Neural progenitor cell (in vitro differentiated cells): ENCODE measurements at regions not wholly inside any gene's neighbourhood (a gene's known extent, or its start where the extent isn't known, plus 50 kb on each side); places are given as distances from the start of the nearest gene placed in this dataset.

Experiments used
- DNase-seq: peaks from one replicate; pipeline ENCODE4 v3.0.0-alpha.2; 2016; ENCODE audit warnings: low spot score
- H2AFZ ChIP-seq: fragments of 200-600 bp; sonication (generic); replicated peaks from 2 replicates; pipeline ENCODE4 v1.6.1; 2016; ENCODE audit warnings: antibody characterized with exemption
- H3F3A ChIP-seq: fragments of 200-600 bp; sonication (generic); 2 replicates; pipeline ENCODE4 v1.6.1; 2016; ENCODE audit warnings: antibody characterized with exemption, low read depth
- H3K27ac ChIP-seq: fragments of 200-600 bp; sonication (generic); 2 replicates; pipeline ENCODE4 v1.5.1; 2016; ENCODE audit warnings: mild to moderate bottlenecking
- H3K27me3 ChIP-seq: fragments of 200-600 bp; sonication (generic); 2 replicates; pipeline ENCODE4 v1.6.1; 2016; ENCODE audit warnings: mild to moderate bottlenecking, moderate library complexity
- H3K36me3 ChIP-seq: fragments of 200-600 bp; sonication (generic); 2 replicates; pipeline ENCODE4 v1.5.1; 2016
- H3K4me1 ChIP-seq: fragments of 200-600 bp; sonication (generic); 2 replicates; pipeline ENCODE4 v1.6.1; 2016; ENCODE audit warnings: mixed run types
- H3K4me2 ChIP-seq: fragments of 200-600 bp; sonication (generic); 2 replicates; pipeline ENCODE4 v1.6.1; 2016
- H3K4me3 ChIP-seq: fragments of 200-600 bp; sonication (generic); 2 replicates; pipeline ENCODE4 v1.5.1; 2016
- H3K79me2 ChIP-seq: fragments of 200-600 bp; sonication (generic); 2 replicates; pipeline ENCODE4 v1.6.1; 2016; ENCODE audit warnings: low read depth
- H3K9ac ChIP-seq: fragments of 200-600 bp; sonication (generic); 2 replicates; pipeline ENCODE4 v1.6.1; 2016
- H3K9me3 ChIP-seq: fragments of 200-600 bp; sonication (generic); 2 replicates; pipeline ENCODE4 v1.5.1; 2016; ENCODE audit warnings: low read depth
- H4K20me1 ChIP-seq: fragments of 200-600 bp; sonication (generic); 2 replicates; pipeline ENCODE4 v1.6.1; 2016; ENCODE audit warnings: low read depth
- H3K27ac Mint-ChIP-seq: 3 replicates; pipeline ENCODE4 v1.8.0; 2021; ENCODE audit warnings: mixed read lengths
- H3K27me3 Mint-ChIP-seq: 2 replicates; pipeline ENCODE4 v1.8.0; 2022; ENCODE audit warnings: low read depth, mild to moderate bottlenecking, inconsistent platforms, moderate library complexity, mixed read lengths; ENCODE audit not compliant: insufficient read depth
- H3K36me3 Mint-ChIP-seq: 3 replicates; pipeline ENCODE4 v1.8.0; 2021; ENCODE audit warnings: mixed read lengths
- H3K4me1 Mint-ChIP-seq: 3 replicates; pipeline ENCODE4 v1.8.0; 2021; ENCODE audit warnings: mixed read lengths
- H3K4me3 Mint-ChIP-seq: 3 replicates; pipeline ENCODE4 v1.8.0; 2021; ENCODE audit warnings: mild to moderate bottlenecking, moderate library complexity, mixed read lengths
- H3K9me3 Mint-ChIP-seq: 3 replicates; pipeline ENCODE4 v1.8.0; 2020; ENCODE audit warnings: mixed read lengths
- CTCF ChIP-seq: fragments of 200-600 bp; sonication (generic); IDR thresholded peaks from 2 replicates; pipeline ENCODE4 v1.5.1; 2017; ENCODE audit warnings: antibody characterized with exemption, mild to moderate bottlenecking
- EZH2 ChIP-seq: fragments of 200-600 bp; sonication (generic); IDR thresholded peaks from 2 replicates; pipeline ENCODE4 v1.6.1; 2017; ENCODE audit warnings: antibody characterized with exemption, mild to moderate bottlenecking, moderate library complexity
- EZH2phosphoT487 ChIP-seq: fragments of 200-600 bp; sonication (generic); IDR thresholded peaks from 2 replicates; pipeline ENCODE4 v1.6.1; 2017; ENCODE audit warnings: antibody characterized with exemption

- Histone ChIP-seq H3K4me1 (no peaks in the 10 kb centered on the region), H2AFZ (no peak overlapping the region), H4K20me1 (no peaks in the 10 kb centered on the region), H3K27ac (no peak overlapping the region), H3K9me3 (no peaks in the 10 kb centered on the region), H3K4me3 (no peak overlapping the region), H3F3A (no peaks in the 10 kb centered on the region), H3K4me2 (no peak overlapping the region), H3K9ac (no peak overlapping the region), H3K27me3 (peaks cover 6% of the 10 kb centered on the region), H3K36me3 (no peaks in the 10 kb centered on the region), H3K79me2 (no peaks in the 10 kb centered on the region)
- H3K4me1 Mint-ChIP-seq = peaks cover 16% of the 10 kb centered on the region
- TF ChIP-seq EZH2phosphoT487 (no peak), CTCF (no peak), EZH2 (no peak)
- H3K27me3 Mint-ChIP-seq = peaks cover 4% of the 10 kb centered on the region
- no peaks in the 10 kb centered on the region for H3K36me3 Mint-ChIP-seq
- no peaks in the 10 kb centered on the region for H3K9me3 Mint-ChIP-seq
- H3K4me3 Mint-ChIP-seq = no peak overlapping the region
- H3K27ac Mint-ChIP-seq = no peak overlapping the region
- DNase-seq = no peak
Measured at GRCh38 chr17:59491353-59492090, 73.9 kb upstream of the DHX40 start.

GRCh38 chr17:59492091-59492451 lies 73.3 kb upstream of the DHX40 start:
- H4K20me1 ChIP-seq = no peaks in the 10 kb centered on the region
- H3K4me3 ChIP-seq = no peak overlapping the region
- H3K4me1 ChIP-seq = no peaks in the 10 kb centered on the region
- no peak overlapping the region for H3K9ac ChIP-seq
- no peak overlapping the region for H2AFZ ChIP-seq
- peaks cover 6% of the 10 kb centered on the region for H3K27me3 ChIP-seq
- Mint-ChIP-seq H3K9me3 (no peaks in the 10 kb centered on the region), H3K4me1 (peaks cover 16% of the 10 kb centered on the region), H3K36me3 (no peaks in the 10 kb centered on the region), H3K27me3 (peaks cover 4% of the 10 kb centered on the region), H3K4me3 (no peak overlapping the region), H3K27ac (no peak overlapping the region)
- DNase-seq = no peak
- H3K9me3 ChIP-seq = no peaks in the 10 kb centered on the region
- H3K27ac ChIP-seq = no peak overlapping the region
- H3K79me2 ChIP-seq = no peaks in the 10 kb centered on the region
- no peaks in the 10 kb centered on the region for H3K36me3 ChIP-seq
- TF ChIP-seq EZH2 = no peak
- no peak for TF ChIP-seq CTCF
- TF ChIP-seq EZH2phosphoT487 = no peak
- H3F3A ChIP-seq = no peaks in the 10 kb centered on the region
- H3K4me2 ChIP-seq = no peak overlapping the region

- Histone ChIP-seq H3K9ac (no peak overlapping the region), H3K79me2 (no peaks in the 10 kb centered on the region), H3K9me3 (no peaks in the 10 kb centered on the region), H3K27ac (no peak overlapping the region), H3K4me1 (no peaks in the 10 kb centered on the region), H2AFZ (no peak overlapping the region), H3K4me2 (no peak overlapping the region), H3K36me3 (no peaks in the 10 kb centered on the region), H3F3A (no peaks in the 10 kb centered on the region), H3K4me3 (no peak overlapping the region), H3K27me3 (no peaks in the 10 kb centered on the region), H4K20me1 (no peaks in the 10 kb centered on the region)
- H3K4me1 Mint-ChIP-seq = peaks cover 17% of the 10 kb centered on the region
- peaks cover 6% of the 10 kb centered on the region for H3K27me3 Mint-ChIP-seq
- H3K27ac Mint-ChIP-seq = peak overlapping the region; percentile 43
- TF ChIP-seq CTCF (no peak), EZH2phosphoT487 (no peak), EZH2 (no peak)
- H3K9me3 Mint-ChIP-seq = no peaks in the 10 kb centered on the region
- no peaks in the 10 kb centered on the region for H3K36me3 Mint-ChIP-seq
- peak; percentile 52 for DNase-seq
- no peak overlapping the region for H3K4me3 Mint-ChIP-seq
Measured at GRCh38 chr17:59493867-59494266, 71.5 kb upstream of the DHX40 start.
